Naive thymus-derived CD8-positive, alpha-beta T cell (primary cell): ENCODE measurements at regions not wholly inside any gene's neighbourhood (a gene's known extent, or its start where the extent isn't known, plus 50 kb on each side); places are given as distances from the start of the nearest gene placed in this dataset.

Source experiments
- ATAC-seq, 2 donors: fragments of 150-1000 bp; cut with Tn5 transposase in 1 of 2; sonication (Bioruptor Pico), chemical (Tn5 transposase) in 1 of 2; 1 replicate in 1 of 2; 2 replicates in 1 of 2; pipeline ENCODE4 v1.10.0; 2021; ENCODE audit warnings: mild to moderate bottlenecking in 2 of 2, moderate library complexity in 2 of 2
- POLR2A ChIA-PET: fragments of 350-600 bp; sonication (Branson Sonifier 250); formaldehyde crosslinking; loops from one replicate; lab custom pipeline; 2021; ENCODE audit warnings: antibody characterized with exemption; lab: Charles Lee
- DNase-seq, 10 donors: peaks; one replicate each; pipeline versions ENCODE4 v3.0.0 to v3.0.0-alpha.2; 2020 to 2022
- H3K27ac Mint-ChIP-seq, 10 donors: one replicate each; pipeline ENCODE4 v1.8.0; 2020 to 2022; ENCODE audit warnings: mild to moderate bottlenecking in 10 of 10, mixed read lengths in 10 of 10, moderate library complexity in 4 of 10, inconsistent platforms in 1 of 10
- H3K27me3 Mint-ChIP-seq, 5 donors: one replicate each; pipeline ENCODE4 v1.8.0; 2021 to 2022; ENCODE audit warnings: mixed read lengths in 5 of 5
- H3K36me3 Mint-ChIP-seq, 3 donors: one replicate each; pipeline ENCODE4 v1.8.0; 2020 to 2022; ENCODE audit warnings: mixed read lengths in 3 of 3, mild to moderate bottlenecking in 2 of 3, inconsistent platforms in 1 of 3
- H3K4me1 Mint-ChIP-seq, 4 donors: one replicate each; pipeline ENCODE4 v1.8.0; 2021 to 2022; ENCODE audit warnings: mixed read lengths in 4 of 4
- H3K4me3 Mint-ChIP-seq, 10 donors: one replicate each; pipeline ENCODE4 v1.8.0; 2020 to 2022; ENCODE audit warnings: mild to moderate bottlenecking in 10 of 10, mixed read lengths in 10 of 10, moderate library complexity in 6 of 10, inconsistent platforms in 1 of 10
- H3K9me3 Mint-ChIP-seq, 9 donors: one replicate each; pipeline ENCODE4 v1.8.0; 2020 to 2022; ENCODE audit warnings: mixed read lengths in 9 of 9, mild to moderate bottlenecking in 3 of 9, inconsistent platforms in 1 of 9, moderate library complexity in 1 of 9

GRCh38 chr20:22127587-22127986 lies 422.1 kb downstream of the PAX1 start:
- ATAC-seq (no peak), DNase-seq (no peak)
- H3K27me3 Mint-ChIP-seq: peaks cover 0 to 3% (median 0%) of the 10 kb centered on the region in 5 donors
- POLR2A ChIA-PET: no interaction called here
- no peak overlapping the region for H3K27ac Mint-ChIP-seq
- H3K9me3 Mint-ChIP-seq: peaks cover 9 to 52% (median 30%) of the 10 kb centered on the region in 9 donors
- H3K36me3 Mint-ChIP-seq: peaks cover 0 to 17% (median 0%) of the 10 kb centered on the region in 3 donors
- no peak overlapping the region for H3K4me3 Mint-ChIP-seq
- no peaks in the 10 kb centered on the region for H3K4me1 Mint-ChIP-seq

- ATAC-seq (no peak), DNase-seq (no peak)
- no peak overlapping the region for H3K4me3 Mint-ChIP-seq
- H3K9me3 Mint-ChIP-seq: peaks cover 0 to 53% (median 9%) of the 10 kb centered on the region in 9 donors
- no peak overlapping the region for H3K27ac Mint-ChIP-seq
- no peaks in the 10 kb centered on the region for H3K27me3 Mint-ChIP-seq
- no peaks in the 10 kb centered on the region for H3K4me1 Mint-ChIP-seq
- POLR2A ChIA-PET: no interaction called here
- peaks cover 0 to 6% (median 0%) of the 10 kb centered on the region in 3 donors for H3K36me3 Mint-ChIP-seq
These were observed 401.0 kb downstream of the PAX1 start for GRCh38 chr20:22106308-22106938.

- Mint-ChIP-seq H3K4me1 (no peaks in the 10 kb centered on the region), H3K27me3 (peaks cover 0 to 1% (median 0%) of the 10 kb centered on the region in 5 donors), H3K9me3 (peaks cover 0 to 29% (median 12%) of the 10 kb centered on the region in 9 donors), H3K4me3 (no peak overlapping the region), H3K36me3 (peaks cover 0 to 4% (median 0%) of the 10 kb centered on the region in 3 donors), H3K27ac (no peak overlapping the region)
- ATAC-seq (no peak), DNase-seq (no peak)
- POLR2A ChIA-PET: no interaction called here
These were observed 396.1 kb downstream of the PAX1 start for GRCh38 chr20:22101606-22102005.

- POLR2A ChIA-PET: no interaction called here
- no peak for ATAC-seq
- no peaks in the 10 kb centered on the region for H3K4me1 Mint-ChIP-seq
These were observed 395.2 kb downstream of the PAX1 start for GRCh38 chr20:22100686-22101085.

DNA sequence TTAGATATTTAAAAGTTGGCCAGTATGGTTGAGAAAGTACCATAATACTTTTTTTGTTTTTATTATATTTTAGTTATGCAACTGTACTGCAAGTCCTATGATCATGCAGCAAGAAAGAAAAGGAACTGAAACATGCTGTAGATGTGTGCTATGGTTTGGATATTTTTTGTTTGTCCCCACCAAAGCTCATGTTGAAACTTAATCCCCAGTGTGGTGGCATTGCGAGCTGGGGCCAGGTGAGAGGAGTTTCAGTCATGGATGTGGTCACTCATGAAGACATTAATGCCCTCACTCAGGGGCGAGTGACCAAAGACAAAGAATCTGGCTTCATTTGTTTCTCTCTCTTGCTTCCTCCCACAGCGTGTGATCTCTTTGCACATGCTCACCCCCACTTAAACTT lies 393.9 kb downstream of the PAX1 start:
- no peak for DNase-seq
- ATAC-seq: no peak
- no peak overlapping the region for H3K4me3 Mint-ChIP-seq
- H3K4me1 Mint-ChIP-seq: no peaks in the 10 kb centered on the region
- POLR2A ChIA-PET: no interaction called here
- no peak overlapping the region for H3K27ac Mint-ChIP-seq
- H3K9me3 Mint-ChIP-seq: peaks cover 0 to 41% (median 21%) of the 10 kb centered on the region in 9 donors
- H3K36me3 Mint-ChIP-seq: peaks cover 0 to 8% (median 0%) of the 10 kb centered on the region in 3 donors
- peaks cover 0 to 1% (median 0%) of the 10 kb centered on the region in 5 donors for H3K27me3 Mint-ChIP-seq

More at GRCh38 chr20:22100686-22101085, 395.2 kb downstream of the PAX1 start:
- Mint-ChIP-seq H3K4me3 (no peak overlapping the region), H3K27ac (no peak overlapping the region), H3K27me3 (peaks cover 0 to 1% (median 0%) of the 10 kb centered on the region in 5 donors), H3K9me3 (peaks cover 0 to 35% (median 14%) of the 10 kb centered on the region in 9 donors), H3K36me3 (peaks cover 0 to 4% (median 0%) of the 10 kb centered on the region in 3 donors)
- DNase-seq: no peak

GRCh38 chr20:22098511-22098910 lies 393.0 kb downstream of the PAX1 start:
- Mint-ChIP-seq H3K27me3 (peaks cover 0 to 1% (median 0%) of the 10 kb centered on the region in 5 donors), H3K4me1 (no peaks in the 10 kb centered on the region), H3K4me3 (no peak overlapping the region), H3K9me3 (peaks cover 2 to 49% (median 25%) of the 10 kb centered on the region in 9 donors), H3K36me3 (peaks cover 0 to 10% (median 0%) of the 10 kb centered on the region in 3 donors), H3K27ac (no peak overlapping the region)
- DNase-seq: no peak
- POLR2A ChIA-PET: no interaction called here
- no peak for ATAC-seq

DNA sequence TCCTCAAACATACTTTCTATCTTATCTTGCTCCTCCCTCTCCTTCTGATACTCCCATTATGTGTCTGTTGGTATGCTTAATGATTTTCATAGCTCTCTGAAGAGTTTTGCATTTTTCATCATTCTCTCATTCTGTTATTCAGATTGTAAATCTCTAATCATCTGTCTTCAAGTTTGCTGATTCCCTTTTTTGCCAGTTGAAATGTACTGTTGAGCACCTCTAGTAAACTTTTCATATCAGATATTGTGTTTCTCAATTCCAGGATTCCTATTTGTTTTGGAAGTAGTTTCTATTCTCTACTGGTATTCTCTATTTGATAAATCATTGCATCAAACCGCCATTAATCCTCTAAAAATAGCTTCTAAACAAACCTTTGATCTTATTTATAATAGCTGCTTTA lies 387.7 kb downstream of the PAX1 start:
- peaks cover 16 to 71% (median 37%) of the 10 kb centered on the region in 9 donors for H3K9me3 Mint-ChIP-seq
- no peak overlapping the region for H3K27ac Mint-ChIP-seq
- H3K4me1 Mint-ChIP-seq: no peaks in the 10 kb centered on the region
- ATAC-seq (no peak), DNase-seq (no peak)
- no peak overlapping the region for H3K4me3 Mint-ChIP-seq
- POLR2A ChIA-PET: no interaction called here
- peaks cover 0 to 32% (median 0%) of the 10 kb centered on the region in 3 donors for H3K36me3 Mint-ChIP-seq
- peaks cover 0 to 1% (median 0%) of the 10 kb centered on the region in 5 donors for H3K27me3 Mint-ChIP-seq

DNA sequence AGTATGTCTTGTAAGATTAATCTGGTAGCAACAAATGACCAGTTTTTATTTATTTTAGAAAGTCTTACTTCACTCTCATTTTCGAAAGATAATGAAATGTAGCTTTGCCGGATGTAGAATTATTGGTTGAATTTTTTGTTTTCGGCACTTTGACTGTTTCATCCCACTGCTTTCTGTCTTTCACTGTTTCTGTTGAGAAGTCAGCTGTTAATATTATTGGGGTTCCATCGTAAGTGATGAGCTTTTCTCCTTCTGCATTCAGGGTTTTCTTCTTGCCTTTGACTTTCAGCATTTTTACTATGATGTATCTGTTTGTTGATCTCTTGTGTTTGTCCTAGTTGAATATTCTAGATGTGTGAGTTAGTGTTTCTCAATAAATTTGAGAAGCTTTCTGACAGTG lies 383.4 kb downstream of the PAX1 start:
- Mint-ChIP-seq H3K27me3 (no peaks in the 10 kb centered on the region), H3K4me3 (no peak overlapping the region), H3K4me1 (no peaks in the 10 kb centered on the region), H3K9me3 (peaks cover 14 to 45% (median 32%) of the 10 kb centered on the region in 9 donors), H3K27ac (no peak overlapping the region), H3K36me3 (peaks cover 0 to 27% (median 0%) of the 10 kb centered on the region in 3 donors)
- DNase-seq (no peak), ATAC-seq (no peak)
- POLR2A ChIA-PET: no interaction called here

DNA sequence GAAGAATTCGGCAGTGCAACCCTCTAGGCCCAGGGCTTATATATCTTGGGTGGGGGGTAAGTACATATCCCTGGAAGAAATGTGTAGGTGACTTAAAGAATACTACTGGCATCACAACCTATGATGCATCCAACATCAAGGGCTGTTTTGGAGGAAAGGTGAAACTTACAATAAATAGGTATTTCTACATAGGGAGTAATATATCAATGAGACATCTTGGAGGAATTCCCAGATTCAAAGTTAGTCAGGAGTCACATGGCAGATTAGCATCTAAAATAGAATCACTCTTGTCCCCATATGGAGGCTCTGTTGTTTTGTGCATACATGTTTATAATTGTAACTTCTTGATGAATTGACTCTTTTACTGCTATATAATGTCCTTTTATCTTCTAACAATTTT lies 375.5 kb downstream of the PAX1 start:
- Mint-ChIP-seq H3K9me3 (peaks cover 0 to 22% (median 9%) of the 10 kb centered on the region in 9 donors), H3K4me3 (no peak overlapping the region), H3K27ac (no peak overlapping the region), H3K27me3 (no peaks in the 10 kb centered on the region), H3K36me3 (no peaks in the 10 kb centered on the region), H3K4me1 (peaks cover 0 to 1% (median 0%) of the 10 kb centered on the region in 4 donors)
- DNase-seq (no peak), ATAC-seq (no peak)
- POLR2A ChIA-PET: no interaction called here

DNA sequence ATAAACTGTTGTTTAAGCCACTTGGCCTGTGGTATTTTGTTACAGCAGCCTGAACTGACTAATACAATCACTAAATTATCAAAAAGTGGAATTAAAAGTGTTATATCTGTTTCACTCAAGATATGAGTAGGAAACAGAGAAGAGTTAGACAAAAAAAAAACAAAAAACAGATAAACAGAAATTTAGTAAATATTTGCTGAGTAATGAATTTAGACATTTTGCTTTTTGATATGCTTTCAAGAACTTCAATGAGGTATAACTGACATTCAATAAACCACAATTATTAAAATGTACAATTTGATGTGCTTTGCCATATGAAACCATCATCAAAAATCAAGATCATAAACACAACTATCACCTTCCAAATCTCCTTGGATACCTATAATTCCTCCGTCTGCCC lies 369.2 kb downstream of the PAX1 start:
- ATAC-seq (no peak), DNase-seq (no peak)
- Mint-ChIP-seq H3K36me3 (no peaks in the 10 kb centered on the region), H3K4me1 (peaks cover 0 to 1% (median 0%) of the 10 kb centered on the region in 4 donors), H3K9me3 (peaks cover 0 to 10% (median 5%) of the 10 kb centered on the region in 9 donors), H3K27me3 (no peaks in the 10 kb centered on the region), H3K4me3 (no peak overlapping the region), H3K27ac (no peak overlapping the region)
- POLR2A ChIA-PET: no interaction called here

GRCh38 chr20:22071841-22072240 lies 366.4 kb downstream of the PAX1 start:
- Mint-ChIP-seq H3K4me1 (peaks cover 0 to 1% (median 0%) of the 10 kb centered on the region in 4 donors), H3K9me3 (peaks cover 5 to 22% (median 11%) of the 10 kb centered on the region in 9 donors), H3K36me3 (no peaks in the 10 kb centered on the region), H3K27me3 (no peaks in the 10 kb centered on the region), H3K4me3 (no peak overlapping the region), H3K27ac (no peak overlapping the region)
- POLR2A ChIA-PET: no interaction called here
- ATAC-seq (no peak), DNase-seq (no peak)

DNA sequence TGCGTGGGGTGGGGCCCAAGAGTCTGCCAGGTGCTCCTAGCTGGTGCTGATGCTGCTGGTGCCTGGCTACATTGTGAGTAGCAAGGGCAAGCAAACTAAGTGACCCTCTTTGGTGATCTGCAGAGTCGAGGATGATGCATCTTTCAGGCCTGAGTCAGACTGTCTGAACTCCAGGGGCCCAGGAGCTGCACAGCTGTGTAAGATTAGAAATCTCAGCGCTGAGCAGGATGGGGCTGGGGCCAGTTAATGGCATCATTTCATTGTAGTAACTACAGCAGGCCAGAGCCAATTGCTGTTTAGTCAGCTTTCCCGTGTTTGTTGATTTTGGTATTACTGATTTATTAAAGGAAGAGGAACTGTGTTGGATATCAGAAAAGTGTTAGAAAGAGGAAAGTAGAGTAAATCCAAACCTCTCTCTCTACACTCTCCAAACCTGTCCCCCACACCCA lies 365.2 kb downstream of the PAX1 start:
- DNase-seq (no peak), ATAC-seq (no peak)
- H3K27ac Mint-ChIP-seq: no peak overlapping the region
- H3K9me3 Mint-ChIP-seq: peaks cover 8 to 26% (median 12%) of the 10 kb centered on the region in 9 donors
- H3K36me3 Mint-ChIP-seq: no peaks in the 10 kb centered on the region
- no peak overlapping the region for H3K4me3 Mint-ChIP-seq
- H3K27me3 Mint-ChIP-seq: no peaks in the 10 kb centered on the region
- POLR2A ChIA-PET: no interaction called here
- H3K4me1 Mint-ChIP-seq: no peaks in the 10 kb centered on the region

- peaks cover under 1 to 37% (median 9%) of the 10 kb centered on the region in 9 donors for H3K9me3 Mint-ChIP-seq
- ATAC-seq (no peak), DNase-seq (no peak)
- POLR2A ChIA-PET: no interaction called here
- no peaks in the 10 kb centered on the region for H3K36me3 Mint-ChIP-seq
- no peak overlapping the region for H3K27ac Mint-ChIP-seq
- H3K27me3 Mint-ChIP-seq: no peaks in the 10 kb centered on the region
- no peak overlapping the region for H3K4me3 Mint-ChIP-seq
- H3K4me1 Mint-ChIP-seq: no peaks in the 10 kb centered on the region
These were observed 358.3 kb downstream of the PAX1 start for GRCh38 chr20:22063753-22064152.
